Cerebellar cortex (tissue), 1 donor: ENCODE measurements at regions not wholly inside any gene's neighbourhood (a gene's known extent, or its start where the extent isn't known, plus 50 kb on each side); places are given as distances from the start of the nearest gene placed in this dataset.
A peak's percentile ranks its signal among the peaks of the same experiment; 100 is the strongest.
"Not testable (repeated sequence)": the region's sequence is repeated elsewhere in the genome, so short reads cannot be mapped to it uniquely, and the experiment has no call there.

Experiments used
- DNase-seq: peaks from one replicate; pipeline ENCODE4 v3.0.0-alpha.2; 2015; ENCODE audit warnings: low spot score

GRCh38 chrX:15116900-15117299, 153.0 kb downstream of the ASB9 start:
- no peak for DNase-seq

- no peak for DNase-seq
Measured at GRCh38 chrX:15114743-15115566, 154.9 kb downstream of the ASB9 start.

- DNase-seq: no peak
Measured at GRCh38 chrX:15107367-15107988, 162.4 kb downstream of the ASB9 start.

- DNase-seq: no peak
Measured at GRCh38 chrX:15098505-15098904, 171.4 kb downstream of the ASB9 start.

GRCh38 chrX:15087747-15088146, 182.1 kb downstream of the ASB9 start:
- DNase-seq: no peak

GRCh38 chrX:15073313-15073712, 196.6 kb downstream of the ASB9 start:
- no peak for DNase-seq

GRCh38 chrX:15072880-15073279, 197.0 kb downstream of the ASB9 start:
- no peak for DNase-seq

- DNase-seq: no peak
Measured at GRCh38 chrX:15072259-15072658, 197.6 kb downstream of the ASB9 start.

GRCh38 chrX:15059474-15059873, 186.3 kb downstream of the MOSPD2 start:
- DNase-seq: no peak

- DNase-seq: no peak
Measured at GRCh38 chrX:15056044-15056443, 182.8 kb downstream of the MOSPD2 start.

GRCh38 chrX:15055146-15055930, 182.1 kb downstream of the MOSPD2 start:
- no peak for DNase-seq

- no peak for DNase-seq
Measured at GRCh38 chrX:15050395-15050794, 177.2 kb downstream of the MOSPD2 start.

GRCh38 chrX:15043538-15043937, 170.3 kb downstream of the MOSPD2 start:
- DNase-seq: no peak

GRCh38 chrX:15033917-15034316, 160.7 kb downstream of the MOSPD2 start:
- no peak for DNase-seq

- DNase-seq: no peak
Measured at GRCh38 chrX:15017491-15017890, 144.3 kb downstream of the MOSPD2 start.

- no peak for DNase-seq
Measured at GRCh38 chrX:15016051-15016450, 142.8 kb downstream of the MOSPD2 start.

GRCh38 chrX:15014281-15014680, 141.1 kb downstream of the MOSPD2 start:
- DNase-seq: peak; percentile 7

- DNase-seq: no peak
Measured at GRCh38 chrX:15013461-15013860, 140.2 kb downstream of the MOSPD2 start.

GRCh38 chrX:14997271-14997670, 124.0 kb downstream of the MOSPD2 start:
- no peak for DNase-seq

- not testable (repeated sequence) for DNase-seq
Measured at GRCh38 chrX:14984425-14984824, 111.2 kb downstream of the MOSPD2 start.
